Activated CD4-positive, alpha-beta T cell treated with anti-CD3 and anti-CD28 coated beads, Interleukin-2, amount 10 ng/mL, durations not matched to agents 24 days and 14 days (primary cell): ENCODE measurements at regions not wholly inside any gene's neighbourhood (a gene's known extent, or its start where the extent isn't known, plus 50 kb on each side); places are given as distances from the start of the nearest gene placed in this dataset.
"Not testable (repeated sequence)": the region's sequence is repeated elsewhere in the genome, so short reads cannot be mapped to it uniquely, and the experiment has no call there.

ENCODE experiments used
- DNase-seq: peaks from one replicate; pipeline ENCODE4 v3.0.0; 2022
- H3K27ac Mint-ChIP-seq: one replicate; pipeline ENCODE4 v1.8.0; 2022; ENCODE audit warnings: mild to moderate bottlenecking, mixed read lengths
- H3K27me3 Mint-ChIP-seq: one replicate; pipeline ENCODE4 v1.8.0; 2022; ENCODE audit warnings: mixed read lengths
- H3K36me3 Mint-ChIP-seq: one replicate; pipeline ENCODE4 v1.8.0; 2022; ENCODE audit warnings: low read depth, mild to moderate bottlenecking, mixed read lengths
- H3K4me1 Mint-ChIP-seq: one replicate; pipeline ENCODE4 v1.8.0; 2021; ENCODE audit warnings: mixed read lengths
- H3K4me3 Mint-ChIP-seq: one replicate; pipeline ENCODE4 v1.8.0; 2022; ENCODE audit warnings: mild to moderate bottlenecking, moderate library complexity, mixed read lengths
- H3K9me3 Mint-ChIP-seq: one replicate; pipeline ENCODE4 v1.8.0; 2021; ENCODE audit warnings: mixed read lengths
- intact Hi-C: fragments of 100-400 bp; cut with micrococcal nuclease; formaldehyde crosslinking; loops from one replicate; pipeline ENCODE4 v1.15.1; 2023

- no peak overlapping the region for H3K27ac Mint-ChIP-seq
- DNase-seq: no peak
- H3K9me3 Mint-ChIP-seq: no peaks in the 10 kb centered on the region
- no peaks in the 10 kb centered on the region for H3K27me3 Mint-ChIP-seq
- no peak overlapping the region for H3K4me3 Mint-ChIP-seq
- intact Hi-C loops: no loop called here
- H3K36me3 Mint-ChIP-seq: no peaks in the 10 kb centered on the region
- no peaks in the 10 kb centered on the region for H3K4me1 Mint-ChIP-seq
Observed at GRCh38 chr1:102821707-102822106, 286.6 kb downstream of the COL11A1 start.

DNA sequence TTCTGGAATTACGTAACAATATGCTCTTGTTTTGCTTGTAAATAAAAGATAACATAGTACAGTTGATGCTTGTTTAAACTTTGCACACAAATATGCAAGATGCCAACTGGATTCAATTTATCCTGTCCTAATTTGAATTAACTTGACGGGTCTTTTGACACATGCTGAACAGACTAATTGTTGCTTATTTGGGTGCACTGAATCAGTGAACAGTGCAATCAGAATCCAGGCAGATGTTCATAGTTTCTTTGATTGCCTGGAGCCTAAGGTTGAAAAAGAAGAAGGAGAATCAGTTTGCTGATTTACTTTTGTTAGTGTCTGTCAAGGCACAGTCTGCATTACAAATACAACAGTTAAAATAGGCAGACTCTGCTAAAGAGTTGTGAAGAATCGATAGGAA is 307.9 kb downstream of the COL11A1 start:
- no peak overlapping the region for H3K4me3 Mint-ChIP-seq
- H3K4me1 Mint-ChIP-seq: no peaks in the 10 kb centered on the region

GRCh38 chr1:102799496-102799895 is 308.8 kb downstream of the COL11A1 start:
- H3K27me3 Mint-ChIP-seq: no peaks in the 10 kb centered on the region
- no peaks in the 10 kb centered on the region for H3K4me1 Mint-ChIP-seq
- intact Hi-C loops: no loop called here
- H3K4me3 Mint-ChIP-seq: no peak overlapping the region
- no peak for DNase-seq
- no peak overlapping the region for H3K27ac Mint-ChIP-seq
- H3K9me3 Mint-ChIP-seq: no peaks in the 10 kb centered on the region
- H3K36me3 Mint-ChIP-seq: no peaks in the 10 kb centered on the region

More for the DNA sequence above, 307.9 kb downstream of the COL11A1 start:
- intact Hi-C loops: no loop called here
- Mint-ChIP-seq H3K27ac (no peak overlapping the region), H3K27me3 (no peaks in the 10 kb centered on the region), H3K36me3 (no peaks in the 10 kb centered on the region), H3K9me3 (no peaks in the 10 kb centered on the region)
- DNase-seq: no peak

DNA sequence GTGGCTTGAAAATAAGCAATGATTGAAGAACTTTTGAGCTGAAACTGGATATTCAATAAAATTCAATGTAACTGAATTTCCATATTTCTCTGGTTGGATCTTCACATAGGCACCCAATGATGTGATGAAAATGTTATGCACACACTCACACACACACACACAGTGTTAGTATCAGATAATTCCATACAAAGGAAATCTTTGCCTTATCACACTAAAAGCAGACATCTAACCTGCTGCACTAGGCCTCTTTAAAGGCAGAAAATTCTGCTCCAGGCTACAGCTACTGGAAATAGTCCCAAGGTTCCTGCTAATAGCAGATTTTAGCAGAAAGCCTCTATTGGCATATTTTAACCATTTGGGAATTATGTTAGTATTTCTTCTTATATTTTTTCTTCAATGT is 309.6 kb downstream of the COL11A1 start:
- no peak for DNase-seq
- no peaks in the 10 kb centered on the region for H3K9me3 Mint-ChIP-seq
- H3K4me3 Mint-ChIP-seq: no peak overlapping the region
- no peaks in the 10 kb centered on the region for H3K27me3 Mint-ChIP-seq
- no peaks in the 10 kb centered on the region for H3K36me3 Mint-ChIP-seq
- no peak overlapping the region for H3K27ac Mint-ChIP-seq
- intact Hi-C loops: no loop called here
- H3K4me1 Mint-ChIP-seq: no peaks in the 10 kb centered on the region

DNA sequence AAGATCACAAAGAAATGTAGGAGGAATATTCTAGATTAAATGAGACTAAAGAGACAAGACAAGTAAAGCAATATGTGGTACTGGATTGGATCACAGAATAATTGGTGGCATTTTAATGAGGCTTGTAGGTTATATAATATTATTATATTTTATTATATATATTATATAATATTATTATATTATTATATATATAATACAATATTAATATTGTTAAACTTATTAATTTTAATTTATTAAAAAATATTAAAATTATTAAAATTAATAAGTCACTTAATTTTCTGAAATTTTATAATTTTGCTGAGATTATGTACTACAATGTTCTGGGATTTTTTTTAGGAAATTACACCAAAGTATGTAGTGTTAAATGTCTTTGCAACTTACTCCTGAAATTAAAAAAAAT is 311.9 kb downstream of the COL11A1 start:
- Mint-ChIP-seq H3K27me3 (no peaks in the 10 kb centered on the region), H3K36me3 (no peaks in the 10 kb centered on the region), H3K4me1 (no peaks in the 10 kb centered on the region), H3K27ac (no peak overlapping the region), H3K9me3 (no peaks in the 10 kb centered on the region), H3K4me3 (no peak overlapping the region)
- no peak for DNase-seq
- intact Hi-C loops: no loop called here

- no peaks in the 10 kb centered on the region for H3K9me3 Mint-ChIP-seq
- intact Hi-C loops: no loop called here
- no peak for DNase-seq
- H3K27ac Mint-ChIP-seq: no peak overlapping the region
- H3K27me3 Mint-ChIP-seq: no peaks in the 10 kb centered on the region
- H3K4me1 Mint-ChIP-seq: no peaks in the 10 kb centered on the region
- no peak overlapping the region for H3K4me3 Mint-ChIP-seq
- no peaks in the 10 kb centered on the region for H3K36me3 Mint-ChIP-seq
Observed at GRCh38 chr1:102790997-102791396, 317.3 kb downstream of the COL11A1 start.

DNA sequence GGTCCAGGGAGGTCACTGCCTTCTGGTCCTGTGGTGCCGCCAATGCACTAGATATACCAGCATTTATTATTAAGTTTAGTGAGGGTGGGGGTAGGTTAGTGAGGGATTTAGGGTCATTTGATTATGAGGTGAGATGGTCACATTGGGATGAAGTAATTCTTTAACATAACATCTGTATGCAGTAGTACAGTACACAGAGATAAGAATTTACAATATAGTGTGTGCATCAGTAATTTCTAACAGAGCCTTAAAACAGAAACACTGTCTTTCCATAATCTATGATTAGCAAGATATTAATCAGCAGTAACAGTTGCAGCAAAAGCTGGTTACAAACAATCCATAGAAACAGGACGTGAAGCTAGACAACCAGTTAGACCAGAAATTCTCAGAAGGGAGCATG is 318.4 kb downstream of the COL11A1 start:
- intact Hi-C loops, DNase-seq, H3K27ac Mint-ChIP-seq, H3K9me3 Mint-ChIP-seq, H3K4me3 Mint-ChIP-seq, H3K36me3 Mint-ChIP-seq, H3K4me1 Mint-ChIP-seq, H3K27me3 Mint-ChIP-seq: not testable (repeated sequence)

GRCh38 chr1:102783487-102783886 is 324.8 kb downstream of the COL11A1 start:
- Mint-ChIP-seq H3K4me1 (no peaks in the 10 kb centered on the region), H3K4me3 (no peak overlapping the region), H3K36me3 (no peaks in the 10 kb centered on the region), H3K27ac (no peak overlapping the region), H3K27me3 (no peaks in the 10 kb centered on the region), H3K9me3 (peaks cover 6% of the 10 kb centered on the region)
- DNase-seq: no peak
- intact Hi-C loops: no loop called here

- no peak overlapping the region for H3K27ac Mint-ChIP-seq
- intact Hi-C loops: no loop called here
- no peak for DNase-seq
- peaks cover 6% of the 10 kb centered on the region for H3K9me3 Mint-ChIP-seq
- H3K4me1 Mint-ChIP-seq: no peaks in the 10 kb centered on the region
- H3K27me3 Mint-ChIP-seq: no peaks in the 10 kb centered on the region
- no peaks in the 10 kb centered on the region for H3K36me3 Mint-ChIP-seq
- no peak overlapping the region for H3K4me3 Mint-ChIP-seq
Observed at GRCh38 chr1:102782144-102782543, 326.2 kb downstream of the COL11A1 start.

DNA sequence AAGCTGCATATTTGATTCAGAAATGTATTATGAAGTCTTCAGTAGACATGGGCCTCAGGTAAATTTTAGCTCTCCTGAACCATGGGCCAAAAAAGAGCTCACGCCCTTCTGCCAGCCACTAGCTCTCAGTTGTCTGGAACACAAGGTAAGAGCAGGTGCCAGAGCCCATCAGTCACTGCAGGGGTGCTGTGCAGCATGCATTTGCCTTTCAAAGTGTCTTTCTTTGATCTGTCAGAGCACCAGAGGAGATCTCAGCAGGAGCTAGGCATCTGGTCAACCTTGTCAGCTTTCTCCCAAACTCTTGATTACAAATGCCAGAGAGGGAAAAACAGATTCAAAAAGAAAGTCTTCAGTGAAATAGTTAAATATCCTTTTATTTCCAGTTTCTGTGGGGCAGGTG is 332.3 kb downstream of the COL11A1 start:
- Mint-ChIP-seq H3K4me3 (no peak overlapping the region), H3K36me3 (no peaks in the 10 kb centered on the region), H3K4me1 (no peaks in the 10 kb centered on the region), H3K27ac (no peak overlapping the region), H3K27me3 (no peaks in the 10 kb centered on the region), H3K9me3 (no peaks in the 10 kb centered on the region)
- intact Hi-C loops: no loop called here
- no peak for DNase-seq

- Mint-ChIP-seq H3K27me3 (no peaks in the 10 kb centered on the region), H3K4me1 (no peaks in the 10 kb centered on the region), H3K9me3 (no peaks in the 10 kb centered on the region), H3K36me3 (no peaks in the 10 kb centered on the region), H3K27ac (no peak overlapping the region), H3K4me3 (no peak overlapping the region)
- DNase-seq: no peak
- intact Hi-C loops: no loop called here
Observed at GRCh38 chr1:102772831-102773230, 335.5 kb downstream of the COL11A1 start.

DNA sequence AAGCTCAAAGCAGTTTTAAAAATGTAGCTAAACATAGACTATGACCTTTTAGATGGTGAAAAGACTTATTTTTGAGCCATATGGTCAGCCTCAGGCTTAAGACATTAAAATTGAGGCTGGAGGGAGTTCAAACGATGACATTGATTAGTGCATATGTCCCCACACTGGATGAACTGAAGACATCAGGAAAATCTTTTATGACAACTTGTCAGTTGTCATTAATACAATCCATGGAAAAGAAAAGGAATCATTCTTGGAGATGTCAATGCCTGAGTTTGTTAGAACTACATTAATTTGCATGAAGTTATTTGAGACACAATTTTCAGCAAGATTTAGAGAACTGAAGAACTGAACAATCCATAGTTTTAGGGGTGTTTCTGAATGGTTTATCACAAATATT is 349.9 kb downstream of the COL11A1 start:
- H3K4me1 Mint-ChIP-seq: no peaks in the 10 kb centered on the region
- H3K9me3 Mint-ChIP-seq: no peaks in the 10 kb centered on the region
- no peak overlapping the region for H3K27ac Mint-ChIP-seq
- H3K4me3 Mint-ChIP-seq: no peak overlapping the region
- intact Hi-C loops: no loop called here
- no peaks in the 10 kb centered on the region for H3K27me3 Mint-ChIP-seq
- no peaks in the 10 kb centered on the region for H3K36me3 Mint-ChIP-seq
- no peak for DNase-seq

- Mint-ChIP-seq H3K9me3 (no peaks in the 10 kb centered on the region), H3K4me1 (no peaks in the 10 kb centered on the region), H3K36me3 (no peaks in the 10 kb centered on the region), H3K4me3 (no peak overlapping the region), H3K27ac (no peak overlapping the region), H3K27me3 (no peaks in the 10 kb centered on the region)
- DNase-seq: no peak
- intact Hi-C loops: no loop called here
Observed at GRCh38 chr1:102757363-102757762, 351.0 kb downstream of the COL11A1 start.

GRCh38 chr1:102751111-102751510 is 357.2 kb downstream of the COL11A1 start:
- H3K4me1 Mint-ChIP-seq: no peaks in the 10 kb centered on the region
- DNase-seq: no peak
- intact Hi-C loops: no loop called here
- H3K36me3 Mint-ChIP-seq: no peaks in the 10 kb centered on the region
- no peak overlapping the region for H3K27ac Mint-ChIP-seq
- H3K27me3 Mint-ChIP-seq: no peaks in the 10 kb centered on the region
- H3K4me3 Mint-ChIP-seq: no peak overlapping the region
- H3K9me3 Mint-ChIP-seq: no peaks in the 10 kb centered on the region

GRCh38 chr1:102742426-102742825 is 365.9 kb downstream of the COL11A1 start:
- H3K9me3 Mint-ChIP-seq: peaks cover 3% of the 10 kb centered on the region
- H3K27me3 Mint-ChIP-seq: no peaks in the 10 kb centered on the region
- no peak overlapping the region for H3K4me3 Mint-ChIP-seq

More at GRCh38 chr1:102742426-102742825, 365.9 kb downstream of the COL11A1 start:
- intact Hi-C loops: no loop called here
- Mint-ChIP-seq H3K27ac (no peak overlapping the region), H3K4me1 (no peaks in the 10 kb centered on the region), H3K36me3 (no peaks in the 10 kb centered on the region)
- DNase-seq: no peak
